Inflammatory macrophage (primary cell): ENCODE measurements at regions not wholly inside any gene's neighbourhood (a gene's known extent, or its start where the extent isn't known, plus 50 kb on each side); places are given as distances from the start of the nearest gene placed in this dataset.

Experiments used
- DNase-seq, 2 donors: peaks; one replicate each; pipeline ENCODE4 v3.0.0-alpha.2; 2020 to 2022

DNA sequence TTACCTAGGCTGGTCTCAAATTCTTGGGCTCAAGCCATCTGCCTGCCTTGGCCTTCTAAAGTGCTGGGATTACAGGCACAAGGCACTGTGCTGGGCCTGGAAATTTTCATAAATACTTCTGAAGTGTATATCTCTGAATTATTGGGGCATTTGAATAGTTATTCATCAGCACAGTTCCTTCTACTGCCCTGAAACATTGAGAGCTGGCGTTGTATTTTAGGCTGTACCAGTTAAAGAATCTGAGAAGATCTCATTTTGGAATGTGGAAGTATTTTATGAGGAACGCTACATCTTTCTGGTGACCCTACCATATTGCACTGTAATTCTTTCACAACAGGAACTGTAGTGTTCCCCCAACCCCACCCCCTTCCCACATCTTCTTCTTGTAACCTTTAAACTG lies 349.0 kb upstream of the RGS6 start:
- peak; percentile 39 to 57 for DNase-seq

DNA sequence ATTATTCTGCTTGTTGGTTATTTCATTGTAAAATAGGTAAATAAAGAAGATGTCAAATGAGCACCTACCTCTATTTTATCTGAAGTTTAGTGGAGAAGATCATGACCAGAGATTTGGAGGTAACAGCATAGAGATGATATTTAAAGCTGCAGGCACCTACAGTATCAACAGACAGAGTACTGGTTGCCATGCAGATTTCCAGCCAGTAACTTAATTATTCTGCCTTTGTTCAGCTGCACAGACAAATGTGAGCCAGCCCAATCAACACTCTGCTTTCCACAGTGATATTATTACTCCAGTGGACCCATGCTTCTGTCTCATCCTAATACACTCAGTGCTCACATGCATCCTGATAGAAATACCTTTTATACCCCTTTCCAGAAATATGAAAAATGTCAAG lies 348.5 kb upstream of the RGS6 start:
- DNase-seq = no peak

DNA sequence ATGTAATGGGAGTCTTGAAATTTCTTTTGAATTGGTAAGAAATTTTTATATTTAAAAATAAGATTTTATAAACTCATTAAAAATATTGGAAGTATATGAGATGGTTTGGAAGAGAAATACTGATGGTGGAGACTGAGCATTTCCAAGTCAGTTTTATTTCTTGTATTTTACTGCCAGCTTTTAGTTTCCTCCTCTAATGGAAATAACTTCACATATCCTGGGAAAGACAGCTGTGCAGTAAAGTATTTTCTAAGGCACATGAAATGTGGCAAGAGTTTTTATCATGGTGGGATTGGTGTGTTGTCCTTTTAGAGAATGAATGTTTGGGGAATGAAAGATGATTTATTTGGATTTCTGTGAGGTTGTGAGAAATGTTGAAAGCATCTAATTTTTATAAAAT lies 346.9 kb upstream of the RGS6 start:
- no peak for DNase-seq

DNA sequence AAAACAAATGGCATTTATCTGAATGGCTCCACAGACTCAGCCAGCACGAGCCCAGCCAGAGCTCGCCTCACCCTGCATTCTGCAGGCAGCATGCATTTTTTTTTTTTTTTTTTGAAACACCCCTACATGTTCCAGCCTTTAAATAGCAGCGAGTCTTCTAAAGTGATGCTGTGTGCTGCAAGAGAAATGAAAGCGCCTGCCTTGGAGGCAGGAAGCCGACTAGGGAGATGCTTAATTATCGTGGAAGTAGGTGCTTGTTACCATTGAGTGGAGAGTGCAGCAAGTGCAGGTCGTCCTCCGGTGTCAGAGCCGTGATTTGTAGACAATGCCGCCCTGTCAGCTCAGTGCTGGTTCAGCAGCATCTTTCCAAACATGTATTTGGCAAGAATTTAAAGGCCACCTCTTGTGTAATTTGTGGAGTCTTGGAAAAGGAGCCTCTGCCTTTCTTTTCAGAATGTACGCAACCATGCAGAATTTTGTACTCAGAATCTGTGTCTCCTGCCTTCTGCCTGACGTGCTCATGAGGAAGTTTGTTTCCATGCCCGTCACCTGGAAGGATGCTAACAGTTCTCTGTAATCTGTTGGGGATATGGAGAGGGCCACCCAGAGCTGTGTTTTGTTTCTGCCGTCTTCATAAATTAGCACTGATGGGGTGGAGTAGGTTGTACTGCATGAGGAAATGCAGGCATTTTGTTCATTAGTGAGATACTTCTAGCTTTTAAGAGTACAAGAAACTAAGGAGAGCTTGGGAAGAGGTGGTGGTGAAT lies 345.9 kb upstream of the RGS6 start:
- DNase-seq = no peak

DNA sequence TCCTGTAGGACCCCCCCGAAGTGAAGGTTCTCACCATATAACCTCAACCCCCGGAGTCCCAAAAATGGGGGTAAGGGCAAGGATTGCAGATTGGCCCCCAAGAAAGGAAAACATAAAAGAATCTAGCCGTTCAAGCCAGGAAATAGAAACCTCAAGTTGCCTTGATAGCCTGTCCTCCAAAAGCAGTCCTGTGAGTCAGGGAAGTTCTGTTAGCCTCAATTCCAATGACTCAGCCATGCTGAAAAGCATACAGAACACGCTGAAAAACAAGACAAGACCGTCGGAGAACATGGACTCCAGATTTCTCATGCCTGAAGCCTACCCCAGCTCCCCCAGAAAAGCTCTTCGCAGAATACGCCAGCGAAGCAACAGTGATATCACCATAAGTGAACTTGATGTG lies 344.2 kb upstream of the RGS6 start:
- no peak for DNase-seq

DNA sequence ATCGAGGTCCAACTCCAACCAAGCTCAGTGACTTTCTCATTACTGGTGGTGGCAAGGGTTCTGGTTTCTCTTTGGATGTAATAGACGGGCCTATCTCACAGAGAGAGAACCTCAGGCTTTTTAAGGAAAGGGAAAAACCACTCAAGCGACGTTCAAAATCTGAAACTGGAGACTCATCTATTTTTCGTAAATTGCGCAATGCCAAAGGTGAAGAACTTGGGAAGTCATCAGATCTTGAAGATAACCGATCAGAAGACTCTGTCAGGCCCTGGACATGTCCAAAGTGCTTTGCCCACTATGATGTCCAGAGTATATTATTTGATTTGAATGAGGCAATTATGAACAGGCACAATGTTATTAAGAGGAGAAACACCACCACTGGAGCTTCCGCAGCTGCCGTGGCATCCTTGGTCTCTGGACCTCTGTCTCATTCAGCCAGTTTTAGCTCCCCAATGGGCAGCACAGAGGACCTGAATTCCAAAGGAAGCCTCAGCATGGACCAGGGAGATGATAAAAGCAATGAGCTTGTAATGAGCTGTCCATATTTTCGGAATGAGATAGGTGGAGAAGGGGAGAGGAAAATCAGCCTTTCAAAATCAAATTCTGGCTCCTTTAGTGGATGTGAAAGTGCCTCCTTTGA lies 343.5 kb upstream of the RGS6 start:
- DNase-seq = no peak

DNA sequence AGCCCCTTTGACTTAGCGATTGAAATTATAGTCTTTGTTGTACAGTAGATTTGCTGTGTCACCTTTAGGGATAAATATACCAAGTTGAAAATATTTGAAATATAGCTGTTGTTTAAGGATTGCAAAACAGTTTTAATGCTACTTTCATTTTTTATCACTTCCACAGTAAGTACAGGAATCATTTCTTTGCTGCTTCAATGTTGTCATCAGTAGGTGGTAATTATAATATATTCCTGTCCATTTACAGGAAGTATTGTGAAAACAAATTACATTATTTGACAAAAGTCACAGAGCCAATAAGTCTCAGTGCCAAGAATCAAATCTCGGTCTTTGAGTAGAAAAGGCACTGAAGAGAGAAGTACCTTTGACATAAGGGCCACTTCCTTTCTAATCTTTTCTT lies 342.6 kb upstream of the RGS6 start:
- peak in 1 of 2 donors; percentile 36 for DNase-seq

DNA sequence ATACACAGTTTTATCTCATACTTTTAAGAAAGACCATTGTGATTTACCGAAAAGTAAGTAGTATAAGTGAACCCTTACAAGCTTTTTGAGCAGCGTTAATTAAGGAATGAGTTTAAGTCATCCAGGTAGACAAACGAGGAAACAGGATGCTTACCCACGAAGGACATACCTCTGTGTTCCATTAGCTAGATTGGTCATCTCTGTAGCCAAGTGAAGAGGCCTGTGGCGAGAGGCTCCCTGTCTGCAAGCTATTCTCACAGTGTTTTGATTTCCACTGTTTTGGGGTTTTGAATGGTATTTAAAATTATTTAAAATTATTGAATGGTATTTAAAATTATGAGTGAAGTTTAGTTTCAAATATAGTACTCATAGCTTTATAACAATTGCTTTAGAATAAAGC lies 342.1 kb upstream of the RGS6 start:
- DNase-seq = no peak

DNA sequence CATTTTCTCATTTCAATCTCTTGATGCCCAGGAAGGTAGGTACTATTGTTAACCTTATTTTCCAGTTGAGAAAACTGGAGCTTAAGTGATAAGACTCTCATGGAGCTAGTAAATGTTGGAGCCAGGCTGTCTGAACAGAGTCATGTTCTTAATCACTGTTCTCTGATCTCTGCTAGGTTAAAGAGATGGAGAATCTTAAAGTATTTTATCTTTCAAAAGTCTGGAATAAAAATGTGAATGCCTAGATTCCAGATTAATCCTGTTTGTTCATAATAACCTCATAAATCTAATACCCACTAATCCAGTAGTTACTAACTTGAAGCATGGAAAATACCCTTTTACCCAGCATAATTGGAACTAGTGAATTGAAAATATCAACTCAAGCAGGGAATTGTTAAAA lies 341.0 kb upstream of the RGS6 start:
- DNase-seq = no peak

DNA sequence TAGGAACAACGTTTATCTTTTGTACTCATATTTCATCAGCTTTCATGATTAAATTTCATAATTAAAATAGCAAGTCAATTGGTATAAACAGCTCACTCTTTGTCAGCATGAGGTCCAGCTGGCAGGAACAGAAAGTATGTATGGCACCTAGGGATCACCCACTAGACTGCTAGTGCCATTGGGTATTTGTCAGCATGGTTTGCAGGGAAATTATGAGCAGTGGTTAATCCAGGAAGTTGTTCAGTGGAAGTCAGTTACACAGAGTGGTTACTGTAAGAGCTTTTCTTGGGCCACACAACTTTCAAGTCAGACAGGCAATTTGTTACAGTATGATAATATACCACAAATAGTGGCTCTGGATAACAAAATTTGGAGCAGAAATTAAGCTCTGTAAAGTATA lies 340.3 kb upstream of the RGS6 start:
- DNase-seq = peak; percentile 21 to 48

DNA sequence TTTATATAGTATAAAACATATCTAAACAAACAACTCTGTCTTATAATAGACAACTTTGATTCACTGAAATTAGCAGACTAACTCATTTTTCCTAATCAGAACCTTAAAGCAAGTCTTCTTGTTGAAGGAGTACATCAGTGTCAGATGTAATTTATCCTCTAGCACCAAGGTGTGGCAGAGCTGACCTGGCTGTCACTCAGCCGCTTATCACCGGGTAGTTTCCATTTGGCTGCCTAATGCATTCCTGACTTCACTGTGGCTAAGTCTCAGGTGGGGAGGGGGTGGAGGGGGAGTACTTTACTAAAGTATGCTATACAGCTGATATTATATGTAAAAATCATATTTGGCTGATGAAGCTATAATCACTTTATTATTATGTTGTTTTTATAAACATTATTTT lies 339.9 kb upstream of the RGS6 start:
- no peak for DNase-seq

DNA sequence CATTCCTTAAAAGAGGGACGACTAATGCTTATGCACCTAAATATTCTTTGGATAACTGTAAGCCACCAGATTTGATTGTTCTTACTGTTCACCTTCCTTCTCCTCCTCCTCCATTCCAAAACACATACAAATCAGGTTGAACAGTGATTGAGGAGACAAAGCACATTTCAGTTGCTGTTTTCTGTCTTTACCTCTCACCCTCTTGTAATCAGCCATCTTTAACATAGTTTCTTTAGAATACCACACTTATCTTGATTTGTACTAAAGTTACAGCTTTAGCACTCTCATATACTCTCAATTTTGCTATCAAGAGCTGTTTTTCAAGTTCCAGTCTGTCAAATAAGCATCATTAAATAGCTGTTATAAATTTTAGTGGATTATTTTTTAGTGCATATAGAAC lies 338.3 kb upstream of the RGS6 start:
- DNase-seq = no peak

DNA sequence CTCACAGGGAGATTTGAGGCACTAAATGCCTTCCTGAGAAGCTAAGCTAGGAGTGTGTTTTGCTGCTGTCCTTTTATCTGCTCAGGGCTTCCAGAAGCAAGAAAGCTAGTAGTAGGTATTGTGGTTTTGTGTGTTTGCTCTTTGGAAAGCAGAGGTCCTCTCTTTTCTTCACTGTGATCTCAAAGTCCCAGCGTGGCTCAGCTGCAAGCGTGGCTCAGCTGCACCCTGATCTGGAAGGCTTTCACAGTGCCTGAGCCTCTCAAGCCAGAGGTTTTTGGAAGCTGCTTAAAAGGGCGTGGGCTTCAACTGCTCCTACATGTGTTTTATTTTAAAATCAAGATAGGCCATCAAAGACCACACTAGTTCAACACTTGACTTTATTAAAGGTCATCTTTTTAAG lies 337.4 kb upstream of the RGS6 start:
- no peak for DNase-seq

DNA sequence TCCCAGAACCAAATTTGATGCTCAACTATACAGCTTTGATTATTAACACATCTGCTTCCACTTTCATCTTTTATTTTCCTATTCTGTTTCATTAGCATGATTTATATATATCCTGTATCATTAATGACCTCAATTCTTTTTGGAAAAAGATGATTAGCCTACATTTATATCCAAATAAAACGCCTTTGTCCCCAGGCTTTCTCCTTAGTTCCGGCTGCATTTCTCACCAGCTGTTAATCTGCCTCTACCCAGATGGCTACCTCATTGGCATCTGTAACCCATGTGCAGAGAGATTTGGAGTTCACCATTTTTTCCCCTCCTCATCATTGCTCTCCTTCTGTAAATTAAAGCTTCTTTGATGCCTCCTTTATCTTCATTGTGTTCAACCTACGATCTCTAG lies 336.8 kb upstream of the RGS6 start:
- no peak for DNase-seq

DNA sequence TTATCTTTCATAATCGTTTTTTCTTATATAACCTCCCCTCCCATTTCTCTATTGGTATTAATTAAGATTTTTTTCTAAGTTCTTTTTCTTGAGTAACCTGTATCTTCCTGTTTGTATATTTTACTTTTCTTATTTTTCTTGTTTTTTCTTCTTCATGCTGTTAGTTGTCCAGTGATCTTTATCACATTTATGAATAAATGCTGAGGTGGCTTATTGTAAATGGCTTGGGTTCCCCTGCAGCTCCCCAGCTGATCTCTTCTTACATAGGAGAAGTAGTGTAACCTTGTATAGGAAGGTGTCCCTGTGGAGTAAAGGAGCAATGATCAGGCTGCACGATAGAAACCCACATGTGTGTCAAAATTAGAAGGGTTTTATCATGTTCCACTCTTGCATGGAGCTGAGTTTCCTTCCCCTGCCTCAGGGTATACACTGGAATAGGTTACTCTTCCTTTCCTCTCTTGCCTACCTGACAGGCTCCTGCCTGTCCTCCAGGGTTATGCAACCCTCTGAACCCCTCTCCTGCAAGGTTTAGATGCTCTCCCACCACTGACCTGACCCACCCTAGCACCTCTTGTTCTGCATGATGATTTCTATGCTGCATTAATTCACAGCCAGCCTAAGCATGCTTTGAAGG lies 334.8 kb upstream of the RGS6 start:
- DNase-seq = no peak

DNA sequence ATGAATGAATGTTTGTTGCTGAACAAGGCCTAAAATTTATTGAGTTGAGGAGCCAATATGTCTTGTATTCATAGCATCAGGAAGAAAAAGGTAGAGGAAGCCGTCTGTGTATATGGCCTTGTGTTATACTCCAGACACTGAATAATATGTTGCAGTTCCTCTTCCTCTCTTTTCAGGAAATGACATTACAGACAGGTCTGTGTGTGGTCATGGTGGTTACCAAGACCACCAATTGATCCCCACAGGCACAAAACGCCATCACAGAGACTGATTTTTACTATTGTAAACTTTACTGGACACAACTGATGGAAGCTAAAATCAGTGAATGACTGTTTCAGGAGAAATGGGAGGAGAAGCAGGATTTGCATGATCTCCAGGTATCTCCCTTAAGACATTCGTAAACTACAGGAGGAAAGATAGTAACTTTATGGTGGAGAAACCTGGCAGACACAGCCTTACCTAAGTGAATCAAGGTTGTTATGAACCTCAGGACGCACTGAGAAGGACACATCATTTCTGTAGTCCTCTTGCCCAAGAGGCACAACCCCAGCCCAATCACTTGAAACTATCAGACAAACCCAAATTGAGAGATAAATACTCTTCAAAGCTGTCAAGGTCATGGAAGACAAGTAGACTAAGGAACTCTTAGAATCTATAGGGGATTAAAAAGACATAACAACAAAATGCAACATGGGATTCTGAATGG lies 334.1 kb upstream of the RGS6 start:
- peak; percentile 8 to 36 for DNase-seq

DNA sequence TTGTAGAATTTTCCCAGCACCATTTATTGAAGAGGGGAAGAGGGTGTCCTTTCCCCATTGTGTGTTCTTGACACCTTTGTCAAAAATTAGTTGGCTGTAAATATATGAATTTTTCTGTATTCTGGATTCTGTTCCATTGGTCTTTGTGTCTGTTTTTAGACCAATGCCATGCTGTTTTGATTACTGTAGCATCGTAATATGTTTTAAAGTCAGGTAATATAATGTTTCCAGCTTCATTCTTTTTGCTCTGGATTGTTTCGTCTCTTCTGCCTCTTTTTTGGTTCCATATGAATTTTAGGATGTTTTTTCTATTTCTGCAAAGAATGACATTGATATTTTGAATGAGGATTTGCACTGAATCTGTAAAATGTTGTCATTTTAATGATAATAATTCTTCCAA lies 331.9 kb upstream of the RGS6 start:
- DNase-seq = no peak

DNA sequence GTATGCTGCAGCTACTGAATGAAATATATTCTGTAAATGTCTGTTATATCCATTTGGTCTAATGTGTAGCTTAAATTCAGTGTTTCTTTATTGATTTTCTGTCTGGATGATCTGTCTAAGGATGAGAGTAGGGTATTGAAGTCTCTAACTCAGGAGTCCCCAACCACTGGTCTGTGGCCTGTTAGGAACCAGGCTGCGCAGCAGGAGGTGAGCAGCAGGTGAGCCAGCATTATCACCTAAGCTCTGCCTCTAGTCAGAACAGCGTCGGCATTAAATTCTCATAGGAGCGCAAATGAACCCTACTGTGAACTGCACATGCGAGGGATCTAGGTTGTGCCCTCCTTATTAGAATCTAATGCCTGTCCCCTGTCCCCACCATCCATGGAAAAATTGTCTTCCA lies 329.7 kb upstream of the RGS6 start:
- no peak for DNase-seq

DNA sequence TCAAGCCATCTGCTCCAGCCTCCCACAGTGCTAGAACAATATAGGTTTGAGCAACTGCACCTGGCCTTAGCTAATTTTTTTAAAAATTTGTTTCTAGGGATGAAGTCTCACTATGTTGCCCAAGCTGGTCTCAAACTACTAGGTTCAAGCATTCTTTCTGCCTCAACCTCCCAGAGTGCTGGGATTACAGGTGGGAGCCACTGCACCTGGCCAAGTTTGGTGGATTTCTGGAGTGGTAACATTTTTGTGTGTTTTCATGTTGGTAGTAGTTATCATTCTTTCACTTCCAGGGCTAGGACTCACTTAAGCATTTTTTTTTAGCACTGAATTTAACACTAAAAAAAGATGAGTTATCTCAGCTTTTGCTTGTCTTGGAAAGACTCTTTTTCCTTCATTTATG lies 328.0 kb upstream of the RGS6 start:
- no peak for DNase-seq

DNA sequence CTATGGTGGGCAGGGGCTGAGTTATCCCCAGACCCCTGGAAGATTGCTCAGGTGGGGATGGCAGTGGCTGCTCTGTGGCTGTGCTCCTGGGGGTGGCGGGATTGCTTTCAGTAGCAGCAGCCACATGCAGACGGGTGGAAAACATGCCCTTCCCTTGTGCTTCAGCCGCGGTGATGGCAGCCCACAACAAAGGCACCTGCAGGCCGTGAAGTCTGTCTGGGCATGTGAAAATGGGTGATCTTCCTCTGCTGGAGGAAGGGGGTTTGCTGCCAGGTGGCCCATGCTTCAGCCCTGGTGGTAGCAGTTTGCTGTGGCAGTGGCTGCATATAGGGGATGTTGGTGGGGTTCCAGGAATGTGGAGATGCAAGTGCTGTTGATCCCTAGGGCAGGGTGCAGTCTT lies 326.2 kb upstream of the RGS6 start:
- DNase-seq = no peak

DNA sequence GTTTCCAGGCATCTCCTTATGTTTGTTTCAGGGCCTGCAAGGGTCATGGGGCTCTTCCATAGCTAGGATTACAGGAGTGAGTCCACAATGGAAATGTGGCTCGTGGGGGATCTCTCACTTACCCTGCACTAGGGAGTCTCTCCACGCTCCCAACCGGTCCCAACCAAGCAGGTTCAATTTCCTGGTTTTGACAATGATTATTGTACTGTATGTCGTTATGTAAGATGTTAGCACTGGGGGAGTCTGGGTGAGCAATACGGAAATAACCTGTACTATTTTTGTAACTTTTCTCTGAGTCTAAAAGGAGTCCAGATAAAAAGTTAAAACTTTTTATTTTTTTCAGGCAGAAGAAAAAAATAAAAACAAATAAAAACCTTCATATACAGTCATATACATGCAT lies 325.7 kb upstream of the RGS6 start:
- no peak for DNase-seq

DNA sequence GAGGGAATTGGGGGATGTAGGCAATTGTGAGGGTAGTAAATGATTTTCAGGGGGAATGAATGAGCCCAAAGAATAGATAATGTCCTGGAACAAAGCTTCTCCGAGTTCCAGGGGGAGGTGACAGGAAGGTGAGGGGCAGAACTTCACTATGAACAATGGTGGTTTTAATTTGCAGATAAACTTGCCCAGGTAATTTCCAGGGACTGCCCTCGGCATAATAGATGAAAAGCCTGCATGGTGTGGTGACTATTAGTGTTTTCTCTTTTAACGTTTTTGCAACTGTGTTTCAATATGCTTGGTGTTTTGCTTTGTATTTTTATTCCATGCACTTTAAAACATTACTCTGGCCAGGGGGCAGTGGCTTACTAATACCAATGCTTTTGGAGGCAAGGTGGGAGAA lies 325.2 kb upstream of the RGS6 start:
- no peak for DNase-seq

DNA sequence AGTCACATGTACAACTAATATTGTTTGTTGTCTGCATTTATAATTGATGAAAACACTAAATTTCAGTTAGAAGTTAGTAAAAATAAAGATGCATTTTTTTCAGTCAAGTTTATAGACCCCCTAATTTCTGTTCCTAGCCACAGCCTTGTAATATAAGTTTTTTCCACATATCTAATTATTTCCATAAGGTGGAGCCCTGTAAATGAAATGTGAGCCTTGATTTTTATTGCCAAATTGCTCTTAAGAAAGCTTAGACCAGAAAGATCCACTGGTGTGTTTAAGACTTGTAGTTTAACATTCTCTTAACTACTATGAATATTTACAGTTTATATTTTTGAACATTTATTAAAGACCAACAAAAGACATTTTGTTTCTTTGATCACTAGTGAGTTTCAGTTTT lies 322.1 kb upstream of the RGS6 start:
- no peak for DNase-seq

DNA sequence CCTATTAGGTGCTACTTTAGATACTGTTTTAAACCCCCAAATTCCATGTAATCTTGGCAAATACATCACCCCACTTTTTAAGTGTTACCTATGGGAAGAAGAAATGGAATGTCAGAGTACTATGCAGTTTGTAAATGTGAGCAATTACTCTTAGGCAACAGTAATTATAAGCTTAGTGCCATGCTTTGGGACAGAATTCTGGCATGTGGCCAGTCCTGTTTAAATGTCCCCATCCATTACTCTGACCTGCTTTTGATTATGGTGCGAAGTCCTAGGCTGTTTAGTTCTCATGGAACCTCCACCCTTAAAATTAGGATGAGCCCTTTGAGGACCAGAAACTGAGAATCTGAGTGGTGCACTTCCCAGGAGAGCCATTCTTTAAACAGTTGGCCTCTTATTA lies 321.4 kb upstream of the RGS6 start:
- DNase-seq = no peak
